H1 (cell line): ENCODE measurements at regions not wholly inside any gene's neighbourhood (a gene's known extent, or its start where the extent isn't known, plus 50 kb on each side); places are given as distances from the start of the nearest gene placed in this dataset.

Experiments used
- FOSL1 ChIP-seq: IDR thresholded peaks from 2 replicates; pipeline ENCODE4 v1.6.1; 2011; ENCODE audit warnings: mild to moderate bottlenecking, low read depth, low read length, moderate library complexity; ENCODE audit not compliant: insufficient read depth
- RNF2 ChIP-seq: fragments of 200-900, 300-1000 bp; sonication (generic); IDR thresholded peaks from 2 replicates; pipeline ENCODE4 v1.7.1; 2016; ENCODE audit warnings: borderline replicate concordance, low read depth, mild to moderate bottlenecking, antibody characterized with exemption, low read length; ENCODE audit not compliant: poor library complexity, severe bottlenecking; ENCODE audit errors: missing control alignments
- TF ChIP-seq, protein P1 (sequence below): IDR thresholded peaks from 2 replicates; pipeline ENCODE4 v1.6.1; 2011; ENCODE audit warnings: low read length, improper control_type of control experiment

DNA sequence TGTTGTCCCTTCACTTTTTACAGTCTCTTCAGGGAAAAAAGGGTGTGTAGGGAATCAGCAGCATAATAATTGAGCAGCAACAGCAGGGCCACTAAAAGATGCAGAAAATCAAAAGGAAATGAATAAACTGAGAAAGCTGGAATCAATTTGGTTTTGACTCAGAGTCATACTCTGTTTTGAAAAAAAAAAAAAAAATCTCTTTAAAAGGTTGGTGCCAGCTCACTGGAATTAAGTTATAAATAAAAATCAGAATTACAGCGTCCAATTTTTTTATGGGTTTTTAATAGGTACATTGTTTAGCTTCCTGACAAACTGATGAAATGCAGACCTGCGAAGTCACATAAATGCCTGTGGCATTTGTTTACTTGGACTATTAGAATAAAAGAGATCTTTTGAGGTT lies 231.9 kb downstream of the COG6 start (continued):
- TF ChIP-seq RNF2 (no peak), FOSL1 (no peak)
- TF ChIP-seq, protein P1, sequence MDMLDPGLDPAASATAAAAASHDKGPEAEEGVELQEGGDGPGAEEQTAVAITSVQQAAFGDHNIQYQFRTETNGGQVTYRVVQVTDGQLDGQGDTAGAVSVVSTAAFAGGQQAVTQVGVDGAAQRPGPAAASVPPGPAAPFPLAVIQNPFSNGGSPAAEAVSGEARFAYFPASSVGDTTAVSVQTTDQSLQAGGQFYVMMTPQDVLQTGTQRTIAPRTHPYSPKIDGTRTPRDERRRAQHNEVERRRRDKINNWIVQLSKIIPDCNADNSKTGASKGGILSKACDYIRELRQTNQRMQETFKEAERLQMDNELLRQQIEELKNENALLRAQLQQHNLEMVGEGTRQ, result no peak
